ENCODE measurements at regions not wholly inside any gene's neighbourhood (a gene's known extent, or its start where the extent isn't known, plus 50 kb on each side); places are given as distances from the start of the nearest gene placed in this dataset.

DNA sequence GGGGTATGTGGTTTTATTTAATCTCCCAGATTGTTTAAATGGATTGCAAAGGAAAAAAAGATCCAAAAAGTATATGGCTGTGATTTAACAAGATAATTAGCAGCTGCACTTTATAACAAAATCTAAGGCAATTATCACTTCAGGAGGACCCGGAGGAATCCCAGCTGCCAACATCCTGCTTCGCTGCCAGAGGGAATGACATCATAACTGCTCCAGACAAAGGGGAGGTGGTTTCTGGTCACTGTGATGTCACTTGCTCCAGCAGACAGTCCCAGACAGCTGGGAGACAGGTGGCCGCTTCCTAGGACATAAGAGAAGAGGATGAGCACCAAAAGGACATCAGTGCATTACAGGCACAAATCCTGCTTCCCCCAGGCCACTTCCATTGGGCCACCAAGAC, 371.0 kb downstream of the BCOR start:
- TF ChIP-seq POLR2AphosphoS5 (IDR thresholded peaks at IDR 0.05) (no peak), POLR2A (IDR thresholded peaks at IDR 0.05) (no peak)
- TF ChIP-seq, protein P1, sequence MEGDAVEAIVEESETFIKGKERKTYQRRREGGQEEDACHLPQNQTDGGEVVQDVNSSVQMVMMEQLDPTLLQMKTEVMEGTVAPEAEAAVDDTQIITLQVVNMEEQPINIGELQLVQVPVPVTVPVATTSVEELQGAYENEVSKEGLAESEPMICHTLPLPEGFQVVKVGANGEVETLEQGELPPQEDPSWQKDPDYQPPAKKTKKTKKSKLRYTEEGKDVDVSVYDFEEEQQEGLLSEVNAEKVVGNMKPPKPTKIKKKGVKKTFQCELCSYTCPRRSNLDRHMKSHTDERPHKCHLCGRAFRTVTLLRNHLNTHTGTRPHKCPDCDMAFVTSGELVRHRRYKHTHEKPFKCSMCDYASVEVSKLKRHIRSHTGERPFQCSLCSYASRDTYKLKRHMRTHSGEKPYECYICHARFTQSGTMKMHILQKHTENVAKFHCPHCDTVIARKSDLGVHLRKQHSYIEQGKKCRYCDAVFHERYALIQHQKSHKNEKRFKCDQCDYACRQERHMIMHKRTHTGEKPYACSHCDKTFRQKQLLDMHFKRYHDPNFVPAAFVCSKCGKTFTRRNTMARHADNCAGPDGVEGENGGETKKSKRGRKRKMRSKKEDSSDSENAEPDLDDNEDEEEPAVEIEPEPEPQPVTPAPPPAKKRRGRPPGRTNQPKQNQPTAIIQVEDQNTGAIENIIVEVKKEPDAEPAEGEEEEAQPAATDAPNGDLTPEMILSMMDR (IDR thresholded peaks at IDR 0.05) = no peak
